Spleen (tissue), 11 donors: ENCODE measurements at regions not wholly inside any gene's neighbourhood (a gene's known extent, or its start where the extent isn't known, plus 50 kb on each side); places are given as distances from the start of the nearest gene placed in this dataset.

Source experiments
- DNase-seq: peaks from one replicate; pipeline ENCODE4 v3.0.0-alpha.2; 2020
- H3K27ac ChIP-seq, 8 donors: fragments of 200-600 bp; sonication (generic) in 7 of 8; 1 replicate in 4 of 8; 2 replicates in 4 of 8; pipeline versions ENCODE4 v1.5.0 to v1.8.0; 2016 to 2021; ENCODE audit warnings: inconsistent platforms in 4 of 8, mild to moderate bottlenecking in 4 of 8, moderate library complexity in 1 of 8
- H3K27me3 ChIP-seq, 7 donors: fragments of 200-600 bp; sonication (generic) in 6 of 7; replicated peaks in 1 of 7; 1 replicate in 4 of 7; 2 replicates in 3 of 7; pipeline versions ENCODE4 v1.5.0 to v1.8.0; 2016 to 2021; ENCODE audit warnings: inconsistent platforms in 3 of 7, mild to moderate bottlenecking in 1 of 7
- H3K36me3 ChIP-seq, 6 donors: fragments of 200-600 bp; sonication (generic) in 5 of 6; 1 replicate in 4 of 6; 2 replicates in 2 of 6; pipeline versions ENCODE4 v1.5.0 to v1.8.0; 2016 to 2021; ENCODE audit warnings: inconsistent platforms in 2 of 6
- H3K4me1 ChIP-seq, 6 donors: fragments of 200-600 bp; sonication (generic) in 5 of 6; 1 replicate in 3 of 6; 2 replicates in 3 of 6; pipeline versions ENCODE4 v1.5.0 to v1.8.0; 2016 to 2021; ENCODE audit warnings: inconsistent platforms in 3 of 6
- H3K4me3 ChIP-seq, 8 donors: fragments of 200-600 bp; sonication (generic) in 7 of 8; 1 replicate in 4 of 8; 2 replicates in 4 of 8; pipeline versions ENCODE4 v1.5.0 to v1.8.0; 2016 to 2021; ENCODE audit warnings: inconsistent platforms in 4 of 8, mild to moderate bottlenecking in 4 of 8, moderate library complexity in 2 of 8
- H3K9me3 ChIP-seq, 8 donors: fragments of 200-600 bp; sonication (generic) in 7 of 8; 1 replicate in 4 of 8; 2 replicates in 4 of 8; pipeline versions ENCODE4 v1.5.0 to v1.8.0; 2016 to 2021; ENCODE audit warnings: inconsistent platforms in 4 of 8
- POLR2A ChIP-seq, 3 donors: fragments of 450-650 bp; IDR thresholded peaks; one replicate each; pipeline ENCODE4 v1.5.1; 2017; ENCODE audit warnings: antibody characterized with exemption in 3 of 3, mild to moderate bottlenecking in 1 of 3
- POLR2AphosphoS5 ChIP-seq, 3 donors: sonication (generic); formaldehyde crosslinking; IDR thresholded peaks; one replicate each; pipeline ENCODE4 v1.5.1; 2017; ENCODE audit warnings: antibody characterized with exemption in 3 of 3
- WGBS, 5 donors: extraction: QIAGEN DNeasy Blood & Tissue Kit in 3 of 5; methylation state at CpG; one replicate each; pipeline versions ENCODE4 v1.1.5 to v1.1.7; 2013 to 2018; 5-methylcytosine and 5-hydroxymethylcytosine counted together
- intact Hi-C: fragments of 100-400 bp; cut with DNase I; formaldehyde crosslinking; loops from one replicate; pipeline ENCODE4 v1.15.0; 2023; ENCODE audit warnings: low total_unique reads
- TF ChIP-seq, protein P1 (sequence below), 11 experiments: fragments of 200-600 bp in 7 of 11; fragments of 450-650 bp in 4 of 11; sonication (generic) in 4 of 11; IDR thresholded peaks in 8 of 11; conservative IDR thresholded peaks in 3 of 11; 1 replicate in 7 of 11; 2 replicates in 4 of 11; pipeline versions ENCODE4 v1.4.0 to v1.8.0; 2016 to 2021; ENCODE audit warnings: antibody characterized with exemption in 11 of 11, inconsistent platforms in 4 of 11, mild to moderate bottlenecking in 1 of 11
- donor health status: healthy with polysubstance abuse.
- donor health status: DM: no; HTN: no; CAD: no; lungs with moderate emphysema.
- donor health status: DM: no; HTN: no; CAD: no.
- donor health status: Bipolar disorder and iron deficiency.
- donor health status: healthy.
- donor health status: DM: no; HTN: no; CAD: no.
- donor health status: DM: yes; HTN: yes; CAD: no.

- Histone ChIP-seq H3K36me3 (no peaks in the 10 kb centered on the region), H3K4me3 (no peak overlapping the region), H3K27ac (no peak overlapping the region), H3K27me3 (no peaks in the 10 kb centered on the region), H3K4me1 (no peaks in the 10 kb centered on the region), H3K9me3 (no peaks in the 10 kb centered on the region)
- DNase-seq: no peak
- TF ChIP-seq, protein P1, sequence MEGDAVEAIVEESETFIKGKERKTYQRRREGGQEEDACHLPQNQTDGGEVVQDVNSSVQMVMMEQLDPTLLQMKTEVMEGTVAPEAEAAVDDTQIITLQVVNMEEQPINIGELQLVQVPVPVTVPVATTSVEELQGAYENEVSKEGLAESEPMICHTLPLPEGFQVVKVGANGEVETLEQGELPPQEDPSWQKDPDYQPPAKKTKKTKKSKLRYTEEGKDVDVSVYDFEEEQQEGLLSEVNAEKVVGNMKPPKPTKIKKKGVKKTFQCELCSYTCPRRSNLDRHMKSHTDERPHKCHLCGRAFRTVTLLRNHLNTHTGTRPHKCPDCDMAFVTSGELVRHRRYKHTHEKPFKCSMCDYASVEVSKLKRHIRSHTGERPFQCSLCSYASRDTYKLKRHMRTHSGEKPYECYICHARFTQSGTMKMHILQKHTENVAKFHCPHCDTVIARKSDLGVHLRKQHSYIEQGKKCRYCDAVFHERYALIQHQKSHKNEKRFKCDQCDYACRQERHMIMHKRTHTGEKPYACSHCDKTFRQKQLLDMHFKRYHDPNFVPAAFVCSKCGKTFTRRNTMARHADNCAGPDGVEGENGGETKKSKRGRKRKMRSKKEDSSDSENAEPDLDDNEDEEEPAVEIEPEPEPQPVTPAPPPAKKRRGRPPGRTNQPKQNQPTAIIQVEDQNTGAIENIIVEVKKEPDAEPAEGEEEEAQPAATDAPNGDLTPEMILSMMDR (IDR thresholded peaks at IDR 0.05 in 8 of 11, conservative IDR thresholded peaks at IDR 0.05 in 3 of 11): no peak
- no peak for TF ChIP-seq POLR2AphosphoS5 (IDR thresholded peaks at IDR 0.05)
- TF ChIP-seq POLR2A (IDR thresholded peaks at IDR 0.05): no peak
- intact Hi-C loops: no loop called here
Measured at GRCh38 chr12:97047361-97047760, 140.3 kb downstream of the NEDD1 start.

- DNase-seq: no peak
- 39 to 55% (median 46%) methylated on average over 4 of the region's 4 CpGs for WGBS, 5 donors
- no peak overlapping the region for H3K4me3 ChIP-seq
- H3K9me3 ChIP-seq: no peaks in the 10 kb centered on the region
- no peaks in the 10 kb centered on the region for H3K27me3 ChIP-seq
- no peaks in the 10 kb centered on the region for H3K4me1 ChIP-seq
- no peak for TF ChIP-seq POLR2AphosphoS5 (IDR thresholded peaks at IDR 0.05)
- no peak for TF ChIP-seq POLR2A (IDR thresholded peaks at IDR 0.05)
- TF ChIP-seq, protein P1 (IDR thresholded peaks at IDR 0.05 in 8 of 11, conservative IDR thresholded peaks at IDR 0.05 in 3 of 11): no peak
- H3K36me3 ChIP-seq: no peaks in the 10 kb centered on the region
- peak overlapping the region in 3 of 8 donors; percentile 26 to 37 (median 27) for H3K27ac ChIP-seq
- intact Hi-C loops: no loop called here
Measured at GRCh38 chr12:97048421-97049035, 141.5 kb downstream of the NEDD1 start.

DNA sequence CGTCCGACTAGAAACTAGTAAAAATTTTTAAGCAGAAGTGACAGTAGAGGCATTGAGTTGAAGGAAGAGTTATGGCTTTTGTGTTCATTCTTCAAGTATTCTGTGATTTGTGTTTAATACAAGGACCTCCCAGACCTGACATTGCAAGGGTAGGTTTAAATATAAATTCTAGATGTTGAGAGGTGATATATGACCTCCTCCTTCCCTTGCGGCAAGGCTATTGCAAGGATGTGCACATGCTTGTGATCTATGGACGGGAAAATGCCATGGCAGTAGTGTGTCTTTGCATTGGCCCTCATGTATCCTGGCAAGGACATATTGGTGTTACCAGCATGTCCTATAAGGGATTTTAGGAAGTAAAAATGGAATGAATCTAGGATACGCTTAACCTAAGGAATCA is 143.5 kb downstream of the NEDD1 start:
- DNase-seq: no peak
- intact Hi-C loops: no loop called here

GRCh38 chr12:97051341-97051740 is 144.3 kb downstream of the NEDD1 start:
- no peak for TF ChIP-seq POLR2AphosphoS5 (IDR thresholded peaks at IDR 0.05)
- no peak for TF ChIP-seq POLR2A (IDR thresholded peaks at IDR 0.05)
- TF ChIP-seq, protein P1 (IDR thresholded peaks at IDR 0.05 in 8 of 11, conservative IDR thresholded peaks at IDR 0.05 in 3 of 11): no peak
- Histone ChIP-seq H3K4me3 (no peak overlapping the region), H3K27ac (no peak overlapping the region), H3K27me3 (peaks cover 0 to 4% (median 0%) of the 10 kb centered on the region in 7 donors), H3K9me3 (peaks cover 0 to under 1% (median 0%) of the 10 kb centered on the region in 8 donors), H3K36me3 (no peaks in the 10 kb centered on the region), H3K4me1 (no peaks in the 10 kb centered on the region)
- WGBS, 5 donors: 91 to 96% (median 93%) methylated on average over 2 of the region's 2 CpGs
- intact Hi-C loops: no loop called here
- no peak for DNase-seq

More for the DNA sequence above, 143.5 kb downstream of the NEDD1 start:
- 68 to 87% (median 73%) methylated on average over 5 of the region's 5 CpGs for WGBS, 5 donors
- H3K9me3 ChIP-seq: no peaks in the 10 kb centered on the region
- peaks cover 0 to 4% (median 0%) of the 10 kb centered on the region in 7 donors for H3K27me3 ChIP-seq
- H3K4me3 ChIP-seq: no peak overlapping the region
- H3K27ac ChIP-seq: no peak overlapping the region
- H3K4me1 ChIP-seq: no peaks in the 10 kb centered on the region
- TF ChIP-seq POLR2A (IDR thresholded peaks at IDR 0.05): no peak
- TF ChIP-seq, protein P1 (IDR thresholded peaks at IDR 0.05 in 8 of 11, conservative IDR thresholded peaks at IDR 0.05 in 3 of 11): no peak
- no peak for TF ChIP-seq POLR2AphosphoS5 (IDR thresholded peaks at IDR 0.05)
- no peaks in the 10 kb centered on the region for H3K36me3 ChIP-seq
